GM12878 (cell line): ENCODE measurements at regions not wholly inside any gene's neighbourhood (a gene's known extent, or its start where the extent isn't known, plus 50 kb on each side); places are given as distances from the start of the nearest gene placed in this dataset.

Experiments used
- CBX5 ChIP-seq: sonication (generic); IDR thresholded peaks from 2 replicates; pipeline ENCODE4 v1.6.1; 2016; ENCODE audit warnings: low read depth, moderate library complexity, mild to moderate bottlenecking, inconsistent platforms
- HDGF ChIP-seq: fragments of 450-650 bp; IDR thresholded peaks from 2 replicates; pipeline ENCODE4 v1.6.1; 2016; ENCODE audit warnings: antibody characterized with exemption
- LARP7 ChIP-seq: fragments of 450-650 bp; IDR thresholded peaks from 2 replicates; pipeline ENCODE4 v1.6.1; 2017; ENCODE audit warnings: mild to moderate bottlenecking
- NFXL1 ChIP-seq: fragments of 450-650 bp; IDR thresholded peaks from 2 replicates; pipeline ENCODE4 v1.6.1; 2017; ENCODE audit warnings: antibody characterized with exemption, mild to moderate bottlenecking, borderline replicate concordance
- REST ChIP-seq: IDR thresholded peaks from 2 replicates; pipeline ENCODE4 v1.6.1; 2012; ENCODE audit warnings: mild to moderate bottlenecking, low read depth, low read length
- STAT1 ChIP-seq: fragments of 450-650 bp; conservative IDR thresholded peaks from 2 replicates; pipeline ENCODE4 v1.6.1; 2014; ENCODE audit warnings: antibody characterized with exemption, mild to moderate bottlenecking
- STAT3 ChIP-seq: IDR thresholded peaks from 2 replicates; pipeline ENCODE4 v1.6.1; 2011; ENCODE audit warnings: low read depth, low read length, improper control_type of control experiment
- SUZ12 ChIP-seq: fragments of 200-600 bp; sonication (generic); IDR thresholded peaks from one replicate; pipeline ENCODE4 v1.6.1; 2018; ENCODE audit warnings: antibody characterized with exemption, mild to moderate bottlenecking; ENCODE audit not compliant: unreplicated experiment
- TF ChIP-seq, protein P1 (sequence below): fragments of 450-650 bp; IDR thresholded peaks from 2 replicates; pipeline ENCODE4 v1.6.1; 2017; ENCODE audit warnings: mild to moderate bottlenecking
- TF ChIP-seq, protein P2 (sequence below): fragments of 450-650 bp; IDR thresholded peaks from 2 replicates; pipeline ENCODE4 v1.6.1; 2017; ENCODE audit warnings: antibody characterized with exemption, mild to moderate bottlenecking, moderate library complexity

GRCh38 chr5:31095796-31096195, 97.7 kb upstream of the CDH6 start (continued):
- TF ChIP-seq, protein P1, sequence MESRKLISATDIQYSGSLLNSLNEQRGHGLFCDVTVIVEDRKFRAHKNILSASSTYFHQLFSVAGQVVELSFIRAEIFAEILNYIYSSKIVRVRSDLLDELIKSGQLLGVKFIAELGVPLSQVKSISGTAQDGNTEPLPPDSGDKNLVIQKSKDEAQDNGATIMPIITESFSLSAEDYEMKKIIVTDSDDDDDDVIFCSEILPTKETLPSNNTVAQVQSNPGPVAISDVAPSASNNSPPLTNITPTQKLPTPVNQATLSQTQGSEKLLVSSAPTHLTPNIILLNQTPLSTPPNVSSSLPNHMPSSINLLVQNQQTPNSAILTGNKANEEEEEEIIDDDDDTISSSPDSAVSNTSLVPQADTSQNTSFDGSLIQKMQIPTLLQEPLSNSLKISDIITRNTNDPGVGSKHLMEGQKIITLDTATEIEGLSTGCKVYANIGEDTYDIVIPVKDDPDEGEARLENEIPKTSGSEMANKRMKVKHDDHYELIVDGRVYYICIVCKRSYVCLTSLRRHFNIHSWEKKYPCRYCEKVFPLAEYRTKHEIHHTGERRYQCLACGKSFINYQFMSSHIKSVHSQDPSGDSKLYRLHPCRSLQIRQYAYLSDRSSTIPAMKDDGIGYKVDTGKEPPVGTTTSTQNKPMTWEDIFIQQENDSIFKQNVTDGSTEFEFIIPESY, result no peak
- no peak for TF ChIP-seq STAT1
- TF ChIP-seq STAT3, result no peak
- TF ChIP-seq CBX5, result no peak
- no peak for TF ChIP-seq SUZ12
- TF ChIP-seq HDGF, result no peak
- TF ChIP-seq, protein P2, sequence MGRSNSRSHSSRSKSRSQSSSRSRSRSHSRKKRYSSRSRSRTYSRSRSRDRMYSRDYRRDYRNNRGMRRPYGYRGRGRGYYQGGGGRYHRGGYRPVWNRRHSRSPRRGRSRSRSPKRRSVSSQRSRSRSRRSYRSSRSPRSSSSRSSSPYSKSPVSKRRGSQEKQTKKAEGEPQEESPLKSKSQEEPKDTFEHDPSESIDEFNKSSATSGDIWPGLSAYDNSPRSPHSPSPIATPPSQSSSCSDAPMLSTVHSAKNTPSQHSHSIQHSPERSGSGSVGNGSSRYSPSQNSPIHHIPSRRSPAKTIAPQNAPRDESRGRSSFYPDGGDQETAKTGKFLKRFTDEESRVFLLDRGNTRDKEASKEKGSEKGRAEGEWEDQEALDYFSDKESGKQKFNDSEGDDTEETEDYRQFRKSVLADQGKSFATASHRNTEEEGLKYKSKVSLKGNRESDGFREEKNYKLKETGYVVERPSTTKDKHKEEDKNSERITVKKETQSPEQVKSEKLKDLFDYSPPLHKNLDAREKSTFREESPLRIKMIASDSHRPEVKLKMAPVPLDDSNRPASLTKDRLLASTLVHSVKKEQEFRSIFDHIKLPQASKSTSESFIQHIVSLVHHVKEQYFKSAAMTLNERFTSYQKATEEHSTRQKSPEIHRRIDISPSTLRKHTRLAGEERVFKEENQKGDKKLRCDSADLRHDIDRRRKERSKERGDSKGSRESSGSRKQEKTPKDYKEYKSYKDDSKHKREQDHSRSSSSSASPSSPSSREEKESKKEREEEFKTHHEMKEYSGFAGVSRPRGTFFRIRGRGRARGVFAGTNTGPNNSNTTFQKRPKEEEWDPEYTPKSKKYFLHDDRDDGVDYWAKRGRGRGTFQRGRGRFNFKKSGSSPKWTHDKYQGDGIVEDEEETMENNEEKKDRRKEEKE, result no peak
- no peak for TF ChIP-seq REST
- no peak for TF ChIP-seq LARP7
- no peak for TF ChIP-seq NFXL1
